ENCODE measurements at regions not wholly inside any gene's neighbourhood (a gene's known extent, or its start where the extent isn't known, plus 50 kb on each side); places are given as distances from the start of the nearest gene placed in this dataset.
"Not testable (repeated sequence)": the region's sequence is repeated elsewhere in the genome, so short reads cannot be mapped to it uniquely, and the experiment has no call there.

- DNase-seq (ENCODE audit: low read depth in 2 of 3, low spot score in 1 of 3), result not testable (repeated sequence)
These were observed 191.9 kb upstream of the POU5F2 start for GRCh38 chr5:93933269-93933668.

GRCh38 chr5:93930098-93930497, 188.7 kb upstream of the POU5F2 start:
- DNase-seq (ENCODE audit: low read depth in 2 of 3, low spot score in 1 of 3), result no peak

- DNase-seq (ENCODE audit: low read depth in 2 of 3, low spot score in 1 of 3), result no peak
These were observed 187.7 kb upstream of the POU5F2 start for GRCh38 chr5:93929131-93929530.

- DNase-seq (ENCODE audit: low read depth in 2 of 3, low spot score in 1 of 3), result no peak
These were observed 185.6 kb upstream of the POU5F2 start for GRCh38 chr5:93926831-93927620.

GRCh38 chr5:93925321-93925720, 183.9 kb upstream of the POU5F2 start:
- no peak for DNase-seq (ENCODE audit: low read depth in 2 of 3, low spot score in 1 of 3)

GRCh38 chr5:93924628-93925027, 183.2 kb upstream of the POU5F2 start:
- DNase-seq (ENCODE audit: low read depth in 2 of 3, low spot score in 1 of 3), result no peak

- no peak for DNase-seq (ENCODE audit: low read depth in 2 of 3, low spot score in 1 of 3)
These were observed 181.2 kb upstream of the POU5F2 start for GRCh38 chr5:93922551-93922950.

GRCh38 chr5:93921001-93921400, 179.6 kb upstream of the POU5F2 start:
- no peak for DNase-seq (ENCODE audit: low read depth in 2 of 3, low spot score in 1 of 3)

- DNase-seq (ENCODE audit: low read depth in 2 of 3, low spot score in 1 of 3), result no peak
These were observed 175.5 kb upstream of the POU5F2 start for GRCh38 chr5:93916872-93917271.

GRCh38 chr5:93915142-93915553, 173.7 kb upstream of the POU5F2 start:
- peak in 1 of 3 donors; percentile 2 for DNase-seq (ENCODE audit: low read depth in 2 of 3, low spot score in 1 of 3)

- DNase-seq (ENCODE audit: low read depth in 2 of 3, low spot score in 1 of 3), result no peak
These were observed 170.2 kb upstream of the POU5F2 start for GRCh38 chr5:93911609-93912008.

GRCh38 chr5:93909356-93909755, 168.0 kb upstream of the POU5F2 start:
- no peak for DNase-seq (ENCODE audit: low read depth in 2 of 3, low spot score in 1 of 3)

- DNase-seq (ENCODE audit: low read depth in 2 of 3, low spot score in 1 of 3), result no peak
These were observed 163.5 kb upstream of the POU5F2 start for GRCh38 chr5:93904917-93905316.

- DNase-seq (ENCODE audit: low read depth in 2 of 3, low spot score in 1 of 3), result no peak
These were observed 160.9 kb upstream of the POU5F2 start for GRCh38 chr5:93902288-93902687.

GRCh38 chr5:93899026-93899600, 157.7 kb upstream of the POU5F2 start:
- DNase-seq (ENCODE audit: low read depth in 2 of 3, low spot score in 1 of 3), result no peak

GRCh38 chr5:93894601-93895354, 153.4 kb upstream of the POU5F2 start:
- no peak for DNase-seq (ENCODE audit: low read depth in 2 of 3, low spot score in 1 of 3)

GRCh38 chr5:93893075-93893474, 151.7 kb upstream of the POU5F2 start:
- no peak for DNase-seq (ENCODE audit: low read depth in 2 of 3, low spot score in 1 of 3)

GRCh38 chr5:93892481-93892880, 151.1 kb upstream of the POU5F2 start:
- no peak for DNase-seq (ENCODE audit: low read depth in 2 of 3, low spot score in 1 of 3)

GRCh38 chr5:93891491-93892480, 150.4 kb upstream of the POU5F2 start:
- no peak for DNase-seq (ENCODE audit: low read depth in 2 of 3, low spot score in 1 of 3)

GRCh38 chr5:93890657-93891056, 149.3 kb upstream of the POU5F2 start:
- no peak for DNase-seq (ENCODE audit: low read depth in 2 of 3, low spot score in 1 of 3)

GRCh38 chr5:93887678-93888077, 146.3 kb upstream of the POU5F2 start:
- no peak for DNase-seq (ENCODE audit: low read depth in 2 of 3, low spot score in 1 of 3)

Measured in stimulated activated CD4-positive, alpha-beta T cell treated with anti-CD3 and anti-CD28 coated beads, Interleukin-12 subunit alpha, Interleukin-12 subunit beta, amount 100 ng/mL, for 48 hours (primary cell).